ENCODE measurements at regions not wholly inside any gene's neighbourhood (a gene's known extent, or its start where the extent isn't known, plus 50 kb on each side); places are given as distances from the start of the nearest gene placed in this dataset.

DNA sequence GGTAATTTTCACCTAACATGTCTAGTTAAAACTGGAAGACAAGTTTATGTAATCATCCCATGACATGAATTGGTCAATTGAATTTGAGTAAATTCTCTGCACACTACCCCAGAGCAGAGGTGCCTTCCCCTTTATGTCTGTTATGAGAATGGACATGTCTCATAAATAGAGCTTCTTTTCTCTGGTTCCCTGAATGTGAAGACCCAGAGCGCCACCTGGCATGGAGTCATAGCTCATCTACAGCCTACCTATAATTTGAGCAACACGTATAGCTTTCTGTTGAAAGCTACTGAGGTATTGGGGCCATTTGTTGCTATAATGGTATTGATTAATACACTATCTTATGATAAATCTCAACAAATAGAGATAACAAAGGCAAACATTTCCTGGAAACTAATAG is 626.5 kb upstream of the GALNTL6 start:
- TF ChIP-seq, protein P1, sequence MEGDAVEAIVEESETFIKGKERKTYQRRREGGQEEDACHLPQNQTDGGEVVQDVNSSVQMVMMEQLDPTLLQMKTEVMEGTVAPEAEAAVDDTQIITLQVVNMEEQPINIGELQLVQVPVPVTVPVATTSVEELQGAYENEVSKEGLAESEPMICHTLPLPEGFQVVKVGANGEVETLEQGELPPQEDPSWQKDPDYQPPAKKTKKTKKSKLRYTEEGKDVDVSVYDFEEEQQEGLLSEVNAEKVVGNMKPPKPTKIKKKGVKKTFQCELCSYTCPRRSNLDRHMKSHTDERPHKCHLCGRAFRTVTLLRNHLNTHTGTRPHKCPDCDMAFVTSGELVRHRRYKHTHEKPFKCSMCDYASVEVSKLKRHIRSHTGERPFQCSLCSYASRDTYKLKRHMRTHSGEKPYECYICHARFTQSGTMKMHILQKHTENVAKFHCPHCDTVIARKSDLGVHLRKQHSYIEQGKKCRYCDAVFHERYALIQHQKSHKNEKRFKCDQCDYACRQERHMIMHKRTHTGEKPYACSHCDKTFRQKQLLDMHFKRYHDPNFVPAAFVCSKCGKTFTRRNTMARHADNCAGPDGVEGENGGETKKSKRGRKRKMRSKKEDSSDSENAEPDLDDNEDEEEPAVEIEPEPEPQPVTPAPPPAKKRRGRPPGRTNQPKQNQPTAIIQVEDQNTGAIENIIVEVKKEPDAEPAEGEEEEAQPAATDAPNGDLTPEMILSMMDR (IDR thresholded peaks at IDR 0.05; ENCODE audit: insufficient read depth, low read length), result no peak
- no peak overlapping the region for H3K4me3 ChIP-seq (ENCODE audit: low read depth, low read length)

DNA sequence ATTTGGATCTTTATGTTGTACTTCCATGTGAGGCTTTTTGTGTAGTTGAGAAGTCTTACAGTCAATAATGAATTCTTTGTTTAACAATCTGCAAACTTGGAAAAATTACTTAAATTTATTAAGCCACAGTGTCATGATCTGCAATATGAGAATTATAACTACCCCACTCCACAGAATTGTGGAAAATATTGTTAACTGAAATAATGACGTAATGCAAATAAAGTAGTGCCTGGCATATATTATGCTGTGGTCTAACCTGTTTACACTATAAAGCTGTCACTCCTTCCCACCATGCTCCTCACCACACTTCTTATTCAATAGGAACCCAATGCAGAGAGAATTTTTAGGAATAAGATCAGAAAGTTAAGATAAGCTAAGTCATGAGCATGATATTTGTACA is 632.1 kb upstream of the GALNTL6 start:
- no peak for DNase-seq (ENCODE audit: low read depth)
- no peak overlapping the region for H3K4me3 ChIP-seq (ENCODE audit: low read depth, low read length)
- TF ChIP-seq, protein P1 (IDR thresholded peaks at IDR 0.05; ENCODE audit: insufficient read depth, low read length), result no peak

More for the DNA sequence above, 626.5 kb upstream of the GALNTL6 start:
- no peak for DNase-seq (ENCODE audit: low read depth)

DNA sequence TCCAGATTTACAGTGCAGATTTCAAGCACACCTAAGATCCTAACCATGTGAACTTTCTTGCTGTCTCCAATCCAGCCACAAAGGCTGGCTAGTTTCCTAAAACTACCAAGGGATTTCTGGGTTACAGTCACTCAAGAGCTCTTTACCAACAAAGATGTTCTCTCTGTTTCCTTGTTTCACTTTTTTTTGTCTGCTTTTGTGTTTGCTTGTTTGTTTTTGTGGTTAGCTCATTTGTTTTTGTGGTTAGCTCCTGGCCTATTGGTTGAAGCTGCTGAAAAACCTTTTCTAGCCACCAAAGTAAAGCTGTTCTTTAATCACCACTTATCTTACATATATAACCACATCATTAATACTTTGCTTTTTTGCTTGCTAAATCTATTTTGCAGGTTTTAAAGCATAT is 642.5 kb upstream of the GALNTL6 start:
- H3K4me3 ChIP-seq (ENCODE audit: low read depth, low read length), result no peak overlapping the region
- no peak for DNase-seq (ENCODE audit: low read depth)
- TF ChIP-seq, protein P1 (IDR thresholded peaks at IDR 0.05; ENCODE audit: insufficient read depth, low read length), result no peak

DNA sequence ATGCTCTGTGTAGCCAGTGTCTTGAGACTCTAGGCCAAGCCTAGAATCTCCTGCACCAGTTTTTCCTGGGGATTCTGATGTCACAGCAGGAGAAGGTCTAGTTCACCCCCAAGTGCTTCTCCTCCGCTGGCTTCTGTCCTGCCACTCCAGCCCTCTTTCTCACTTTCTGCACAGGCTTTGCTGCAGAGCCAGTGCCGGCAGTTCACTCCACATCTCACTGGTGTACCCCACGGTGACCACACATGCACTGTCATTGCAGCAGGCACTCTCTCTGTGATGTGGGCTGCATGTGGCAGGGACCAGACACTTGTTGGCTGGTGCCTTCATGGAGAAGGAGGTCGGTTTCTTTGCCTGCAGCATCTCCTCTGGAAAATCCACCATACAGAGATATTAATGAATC is 643.8 kb upstream of the GALNTL6 start:
- TF ChIP-seq, protein P1 (IDR thresholded peaks at IDR 0.05; ENCODE audit: insufficient read depth, low read length), result no peak
- H3K4me3 ChIP-seq (ENCODE audit: low read depth, low read length), result no peak overlapping the region
- no peak for DNase-seq (ENCODE audit: low read depth)

DNA sequence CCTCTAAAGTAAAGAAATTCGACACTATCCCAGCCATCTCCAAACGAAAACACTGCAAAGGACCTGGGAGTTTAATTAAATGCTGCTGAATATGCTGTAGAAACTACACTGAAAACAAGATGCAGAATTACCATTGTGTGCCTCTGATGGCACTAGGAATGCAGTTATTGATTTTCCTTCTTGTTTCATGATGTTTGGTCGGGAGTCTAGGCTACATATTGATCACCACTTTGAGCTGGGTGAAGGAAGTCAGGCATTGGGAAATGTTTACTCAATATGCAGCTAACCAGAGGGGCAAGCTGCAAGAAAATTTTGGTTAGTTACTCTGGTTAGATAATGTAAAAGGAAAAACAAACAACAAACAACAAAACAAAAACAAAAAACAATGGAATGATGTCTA is 650.7 kb upstream of the GALNTL6 start:
- TF ChIP-seq, protein P1 (IDR thresholded peaks at IDR 0.05; ENCODE audit: insufficient read depth, low read length), result no peak
- no peak overlapping the region for H3K4me3 ChIP-seq (ENCODE audit: low read depth, low read length)
- no peak for DNase-seq (ENCODE audit: low read depth)

DNA sequence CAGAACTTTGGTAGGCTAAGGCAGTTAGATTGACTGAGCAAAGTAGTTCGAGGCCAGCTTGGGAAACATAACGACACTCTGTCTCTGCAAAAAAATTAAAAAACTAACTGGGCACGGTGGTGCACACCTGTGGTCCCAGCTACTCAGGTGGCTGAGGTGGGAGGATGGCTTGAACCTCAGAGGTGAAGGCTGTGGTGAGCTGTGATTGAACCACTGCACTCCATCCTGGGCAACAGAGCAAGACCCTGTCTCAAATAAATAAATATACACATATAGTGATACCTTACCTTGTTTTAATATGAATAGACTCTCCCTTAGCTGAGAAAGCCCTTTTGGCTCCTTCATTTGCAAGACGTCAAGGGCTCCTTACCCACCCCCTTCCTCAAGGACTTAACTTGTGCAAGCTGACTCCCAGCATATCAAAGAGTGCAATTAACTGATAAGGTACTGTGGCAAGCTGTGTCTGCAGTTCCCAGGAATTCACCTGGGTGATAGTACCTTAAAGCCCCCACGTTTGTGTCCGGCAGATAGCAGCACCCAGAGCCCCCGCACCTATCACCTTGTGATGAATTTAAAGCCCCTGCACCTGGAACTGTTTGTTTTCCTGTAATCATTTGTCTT is 655.6 kb upstream of the GALNTL6 start:
- H3K4me3 ChIP-seq (ENCODE audit: low read depth, low read length), result no peak overlapping the region
- TF ChIP-seq, protein P1 (IDR thresholded peaks at IDR 0.05; ENCODE audit: insufficient read depth, low read length), result no peak
- no peak for DNase-seq (ENCODE audit: low read depth)

DNA sequence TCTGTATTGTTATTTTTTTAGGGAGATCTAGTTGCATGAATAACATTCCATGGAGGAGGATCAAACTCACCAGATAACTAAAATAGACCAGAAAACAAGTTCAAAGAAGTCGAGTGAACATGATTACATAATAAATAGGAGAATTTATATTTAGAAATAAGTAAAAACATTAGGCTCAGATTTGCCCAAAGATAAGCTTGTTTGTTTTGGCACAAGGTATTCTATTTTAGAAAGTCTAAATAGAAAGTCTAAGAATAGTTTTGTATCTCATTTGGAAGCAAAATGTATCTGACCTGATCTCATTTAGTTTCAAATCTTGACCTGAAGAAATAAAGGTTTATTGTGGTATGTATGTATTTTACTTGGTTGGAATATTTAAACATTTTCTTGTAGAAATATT is 670.6 kb upstream of the GALNTL6 start:
- TF ChIP-seq, protein P1 (IDR thresholded peaks at IDR 0.05; ENCODE audit: insufficient read depth, low read length), result no peak
- no peak for DNase-seq (ENCODE audit: low read depth)

More for the DNA sequence above, 670.6 kb upstream of the GALNTL6 start:
- no peak overlapping the region for H3K4me3 ChIP-seq (ENCODE audit: low read depth, low read length)
